ENCODE measurements at regions not wholly inside any gene's neighbourhood (a gene's known extent, or its start where the extent isn't known, plus 50 kb on each side); places are given as distances from the start of the nearest gene placed in this dataset.
"Not testable (repeated sequence)": the region's sequence is repeated elsewhere in the genome, so short reads cannot be mapped to it uniquely, and the experiment has no call there.

- DNase-seq: no peak
These were observed 582.0 kb upstream of the TMPRSS15 start for GRCh38 chr21:18985584-18985983.

GRCh38 chr21:18986197-18986596 is 582.6 kb upstream of the TMPRSS15 start:
- DNase-seq: no peak

GRCh38 chr21:18987520-18988026 is 584.0 kb upstream of the TMPRSS15 start:
- DNase-seq: no peak

GRCh38 chr21:18989953-18990495 is 586.4 kb upstream of the TMPRSS15 start:
- no peak for DNase-seq

- no peak for DNase-seq
These were observed 588.3 kb upstream of the TMPRSS15 start for GRCh38 chr21:18991846-18992245.

- DNase-seq: no peak
These were observed 606.7 kb upstream of the TMPRSS15 start for GRCh38 chr21:19010251-19010650.

GRCh38 chr21:19010996-19011395 is 607.4 kb upstream of the TMPRSS15 start:
- DNase-seq: no peak

- DNase-seq: no peak
These were observed 607.9 kb upstream of the TMPRSS15 start for GRCh38 chr21:19011451-19011850.

- no peak for DNase-seq
These were observed 610.3 kb upstream of the TMPRSS15 start for GRCh38 chr21:19013916-19014315.

- DNase-seq: no peak
These were observed 614.9 kb upstream of the TMPRSS15 start for GRCh38 chr21:19018529-19018928.

- DNase-seq: no peak
These were observed 619.4 kb upstream of the TMPRSS15 start for GRCh38 chr21:19022978-19023377.

- DNase-seq: no peak
These were observed 623.3 kb upstream of the TMPRSS15 start for GRCh38 chr21:19026911-19027310.

GRCh38 chr21:19029816-19030215 is 626.2 kb upstream of the TMPRSS15 start:
- DNase-seq: no peak

- no peak for DNase-seq
These were observed 628.4 kb upstream of the TMPRSS15 start for GRCh38 chr21:19031953-19032352.

GRCh38 chr21:19034041-19034440 is 630.5 kb upstream of the TMPRSS15 start:
- DNase-seq: no peak

- DNase-seq: no peak
These were observed 631.0 kb upstream of the TMPRSS15 start for GRCh38 chr21:19034560-19034959.

GRCh38 chr21:19045876-19046275 is 642.3 kb upstream of the TMPRSS15 start:
- DNase-seq: no peak

- DNase-seq: no peak
These were observed 644.6 kb upstream of the TMPRSS15 start for GRCh38 chr21:19048098-19048672.

GRCh38 chr21:19049567-19049966 is 646.0 kb upstream of the TMPRSS15 start:
- DNase-seq: no peak

- DNase-seq: no peak
These were observed 661.6 kb upstream of the TMPRSS15 start for GRCh38 chr21:19065164-19065563.

GRCh38 chr21:19076031-19076430 is 672.4 kb upstream of the TMPRSS15 start:
- no peak for DNase-seq

- no peak for DNase-seq
These were observed 706.1 kb upstream of the TMPRSS15 start for GRCh38 chr21:19109694-19110093.

- DNase-seq: not testable (repeated sequence)
These were observed 715.7 kb upstream of the TMPRSS15 start for GRCh38 chr21:19119259-19119658.

GRCh38 chr21:19120591-19120990 is 717.0 kb upstream of the TMPRSS15 start:
- no peak for DNase-seq

GRCh38 chr21:19122356-19122755 is 718.8 kb upstream of the TMPRSS15 start:
- DNase-seq: no peak
